ENCODE measurements at regions not wholly inside any gene's neighbourhood (a gene's known extent, or its start where the extent isn't known, plus 50 kb on each side); places are given as distances from the start of the nearest gene placed in this dataset.
"Not testable (repeated sequence)": the region's sequence is repeated elsewhere in the genome, so short reads cannot be mapped to it uniquely, and the experiment has no call there.

DNA sequence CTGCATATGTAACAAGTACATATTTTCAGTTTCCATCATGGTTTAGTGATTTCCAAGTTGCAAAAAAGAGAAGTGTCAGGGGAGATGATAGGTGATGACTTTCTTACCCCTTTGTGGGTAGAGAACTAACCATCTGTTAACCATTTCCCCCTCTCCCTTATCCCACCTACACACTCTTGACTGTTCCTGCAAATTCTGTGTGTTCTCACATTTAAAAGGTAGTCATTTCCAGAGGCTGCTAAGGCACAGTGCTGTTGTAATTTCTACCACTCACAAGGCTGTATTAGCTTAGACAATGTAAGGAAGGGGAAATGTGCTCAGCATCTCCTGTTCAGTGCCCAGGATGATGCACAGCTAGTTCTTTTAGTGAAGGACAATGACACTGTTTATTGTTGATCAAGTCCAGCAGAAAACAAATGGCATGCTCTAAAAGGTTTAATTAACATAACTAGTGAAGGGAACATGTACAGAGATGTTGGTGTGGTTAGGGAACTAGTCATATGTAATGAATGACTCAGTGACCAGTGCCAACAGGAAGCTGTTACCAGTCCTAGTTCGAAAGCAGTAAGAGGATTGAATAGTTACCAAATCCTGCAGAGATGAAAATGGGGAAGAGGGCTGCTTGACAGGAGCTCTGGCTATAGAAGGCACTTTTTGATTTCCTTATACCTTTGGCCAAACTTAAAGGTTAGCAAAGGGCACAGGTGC lies 165.1 kb downstream of the PLK2 start:
- BruUV-seq (replicated peaks) = no TSS peak
- intact Hi-C loops (cut with micrococcal nuclease; ENCODE audit: unreplicated experiment) = no loop called here
- Mint-ChIP-seq H3K9me3 (ENCODE audit: low read depth, unreplicated experiment) (peaks cover 1% of the 10 kb centered on the region), H3K36me3 (ENCODE audit: insufficient read depth, unreplicated experiment) (no peaks in the 10 kb centered on the region), H3K27ac (ENCODE audit: unreplicated experiment) (no peak overlapping the region), H3K4me3 (ENCODE audit: low read depth, unreplicated experiment) (no peak overlapping the region), H3K4me1 (ENCODE audit: low read depth, unreplicated experiment) (peaks cover 11% of the 10 kb centered on the region), H3K27me3 (ENCODE audit: unreplicated experiment) (no peaks in the 10 kb centered on the region)
- CTCF ChIA-PET = no interaction called here
- peak; percentile 3 for DNase-seq
- TF ChIP-seq, protein P1, sequence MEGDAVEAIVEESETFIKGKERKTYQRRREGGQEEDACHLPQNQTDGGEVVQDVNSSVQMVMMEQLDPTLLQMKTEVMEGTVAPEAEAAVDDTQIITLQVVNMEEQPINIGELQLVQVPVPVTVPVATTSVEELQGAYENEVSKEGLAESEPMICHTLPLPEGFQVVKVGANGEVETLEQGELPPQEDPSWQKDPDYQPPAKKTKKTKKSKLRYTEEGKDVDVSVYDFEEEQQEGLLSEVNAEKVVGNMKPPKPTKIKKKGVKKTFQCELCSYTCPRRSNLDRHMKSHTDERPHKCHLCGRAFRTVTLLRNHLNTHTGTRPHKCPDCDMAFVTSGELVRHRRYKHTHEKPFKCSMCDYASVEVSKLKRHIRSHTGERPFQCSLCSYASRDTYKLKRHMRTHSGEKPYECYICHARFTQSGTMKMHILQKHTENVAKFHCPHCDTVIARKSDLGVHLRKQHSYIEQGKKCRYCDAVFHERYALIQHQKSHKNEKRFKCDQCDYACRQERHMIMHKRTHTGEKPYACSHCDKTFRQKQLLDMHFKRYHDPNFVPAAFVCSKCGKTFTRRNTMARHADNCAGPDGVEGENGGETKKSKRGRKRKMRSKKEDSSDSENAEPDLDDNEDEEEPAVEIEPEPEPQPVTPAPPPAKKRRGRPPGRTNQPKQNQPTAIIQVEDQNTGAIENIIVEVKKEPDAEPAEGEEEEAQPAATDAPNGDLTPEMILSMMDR (IDR thresholded peaks at IDR 0.05; ENCODE audit: unreplicated experiment) = no peak

DNA sequence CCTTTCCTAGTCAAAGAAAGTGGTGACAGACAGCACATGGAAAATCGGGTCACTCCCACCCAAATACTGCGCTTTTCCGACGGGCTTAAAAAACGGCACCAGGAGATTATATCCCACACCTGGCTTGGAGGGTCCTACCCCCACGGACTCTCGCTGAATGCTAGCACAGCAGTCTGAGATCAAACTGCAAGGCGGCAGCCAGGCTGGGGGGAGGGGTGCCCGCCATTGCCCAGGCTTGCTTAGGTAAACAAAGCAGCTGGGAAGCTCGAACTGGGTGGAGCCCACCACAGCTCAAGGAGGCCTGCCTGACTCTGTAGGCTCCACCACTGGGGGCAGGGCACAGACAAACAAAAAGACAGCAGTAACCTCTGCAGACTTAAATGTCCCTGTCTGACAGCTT lies 171.6 kb downstream of the PLK2 start:
- H3K36me3 Mint-ChIP-seq (ENCODE audit: insufficient read depth, unreplicated experiment); H3K9me3 Mint-ChIP-seq (ENCODE audit: low read depth, unreplicated experiment); H3K27ac Mint-ChIP-seq (ENCODE audit: unreplicated experiment); H3K4me3 Mint-ChIP-seq (ENCODE audit: low read depth, unreplicated experiment); H3K27me3 Mint-ChIP-seq (ENCODE audit: unreplicated experiment); BruUV-seq (replicated peaks); DNase-seq; CTCF ChIA-PET; intact Hi-C loops (cut with micrococcal nuclease; ENCODE audit: unreplicated experiment); H3K4me1 Mint-ChIP-seq (ENCODE audit: low read depth, unreplicated experiment): not testable (repeated sequence)

DNA sequence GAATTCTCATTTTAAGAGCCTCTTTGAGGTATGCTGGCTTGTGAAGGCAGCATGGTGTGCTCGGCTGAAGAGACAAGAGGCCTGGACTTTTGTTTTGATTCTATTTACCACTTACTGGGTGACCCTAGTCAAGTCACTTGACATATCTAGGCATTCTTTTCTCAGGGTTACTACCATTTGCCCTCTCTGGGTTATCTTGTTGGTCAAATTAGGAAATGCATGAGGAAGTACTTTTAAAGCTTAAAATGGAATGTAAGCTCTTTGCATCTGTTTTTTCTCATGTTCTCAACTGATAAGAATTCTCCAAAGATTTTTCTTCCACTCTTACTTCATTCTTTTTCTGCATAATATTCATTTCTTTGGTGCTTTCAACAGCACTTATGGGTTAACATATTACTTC lies 173.1 kb downstream of the PLK2 start:
- Mint-ChIP-seq H3K36me3 (ENCODE audit: insufficient read depth, unreplicated experiment) (no peaks in the 10 kb centered on the region), H3K9me3 (ENCODE audit: low read depth, unreplicated experiment) (peaks cover 3% of the 10 kb centered on the region), H3K4me1 (ENCODE audit: low read depth, unreplicated experiment) (no peaks in the 10 kb centered on the region), H3K27me3 (ENCODE audit: unreplicated experiment) (no peaks in the 10 kb centered on the region), H3K27ac (ENCODE audit: unreplicated experiment) (no peak overlapping the region), H3K4me3 (ENCODE audit: low read depth, unreplicated experiment) (no peak overlapping the region)
- DNase-seq = no peak
- TF ChIP-seq, protein P1 (IDR thresholded peaks at IDR 0.05; ENCODE audit: unreplicated experiment) = no peak
- intact Hi-C loops (cut with micrococcal nuclease; ENCODE audit: unreplicated experiment) = no loop called here
- CTCF ChIA-PET = interaction anchor here (1.4 kb wide), 1 partner anchor 40 kb away, joined by 3 read pairs; no protein-coding TSS in a partner anchor
- no TSS peak for BruUV-seq (replicated peaks)

DNA sequence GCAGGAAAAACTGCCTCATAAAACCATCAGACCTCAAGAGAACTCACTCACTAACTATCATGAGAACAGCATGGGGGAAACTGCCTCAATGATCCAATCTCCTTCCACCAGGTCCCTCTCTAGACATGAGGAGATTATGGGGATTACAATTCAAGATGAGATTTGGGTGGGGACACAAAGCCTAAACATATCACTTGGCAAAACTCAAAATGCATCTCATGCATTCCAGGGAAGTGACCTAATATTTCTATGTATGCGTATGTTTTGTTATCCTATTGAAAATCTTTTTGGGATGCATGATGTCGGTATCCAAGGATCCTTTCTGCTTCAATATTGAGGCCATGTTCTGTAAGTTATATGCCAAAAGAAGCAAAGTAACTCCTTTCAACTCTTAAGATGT lies 174.0 kb downstream of the PLK2 start:
- TF ChIP-seq, protein P1 (IDR thresholded peaks at IDR 0.05; ENCODE audit: unreplicated experiment) = no peak
- no peak overlapping the region for H3K27ac Mint-ChIP-seq (ENCODE audit: unreplicated experiment)
- BruUV-seq (replicated peaks) = no TSS peak
- peaks cover 3% of the 10 kb centered on the region for H3K9me3 Mint-ChIP-seq (ENCODE audit: low read depth, unreplicated experiment)
- CTCF ChIA-PET = interaction anchor here (1.4 kb wide), 1 partner anchor 39 kb away, joined by 3 read pairs; no protein-coding TSS in a partner anchor
- H3K4me3 Mint-ChIP-seq (ENCODE audit: low read depth, unreplicated experiment) = no peak overlapping the region
- intact Hi-C loops (cut with micrococcal nuclease; ENCODE audit: unreplicated experiment) = no loop called here
- H3K36me3 Mint-ChIP-seq (ENCODE audit: insufficient read depth, unreplicated experiment) = no peaks in the 10 kb centered on the region
- no peak for DNase-seq
- no peaks in the 10 kb centered on the region for H3K4me1 Mint-ChIP-seq (ENCODE audit: low read depth, unreplicated experiment)
- no peaks in the 10 kb centered on the region for H3K27me3 Mint-ChIP-seq (ENCODE audit: unreplicated experiment)

DNA sequence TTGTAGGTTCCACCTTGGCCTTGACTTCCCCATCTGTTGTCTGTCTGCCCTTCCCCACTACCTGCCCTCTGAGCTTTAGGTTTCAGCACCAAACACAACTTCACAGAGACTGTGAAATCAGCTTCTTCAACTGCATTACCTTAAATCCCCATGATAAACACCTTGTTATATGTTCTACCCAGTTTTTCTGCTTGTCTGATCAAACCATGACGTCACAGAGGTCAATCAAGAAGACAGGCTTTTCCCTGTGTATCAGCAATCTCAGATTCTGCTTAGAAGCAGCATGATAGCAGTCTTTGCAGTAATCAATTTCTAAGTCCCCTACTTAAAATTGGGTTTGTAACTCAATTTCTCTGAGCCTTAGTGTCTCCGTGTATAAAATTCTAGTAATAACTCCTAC lies 175.0 kb downstream of the PLK2 start:
- TF ChIP-seq, protein P1 (IDR thresholded peaks at IDR 0.05; ENCODE audit: unreplicated experiment) = no peak
- Mint-ChIP-seq H3K4me1 (ENCODE audit: low read depth, unreplicated experiment) (no peaks in the 10 kb centered on the region), H3K27ac (ENCODE audit: unreplicated experiment) (no peak overlapping the region), H3K9me3 (ENCODE audit: low read depth, unreplicated experiment) (peaks cover 3% of the 10 kb centered on the region), H3K27me3 (ENCODE audit: unreplicated experiment) (no peaks in the 10 kb centered on the region), H3K36me3 (ENCODE audit: insufficient read depth, unreplicated experiment) (no peaks in the 10 kb centered on the region), H3K4me3 (ENCODE audit: low read depth, unreplicated experiment) (no peak overlapping the region)
- no TSS peak for BruUV-seq (replicated peaks)
- DNase-seq = no peak
- intact Hi-C loops (cut with micrococcal nuclease; ENCODE audit: unreplicated experiment) = no loop called here
- CTCF ChIA-PET = no interaction called here
